Loucy (cell line): ENCODE measurements at regions not wholly inside any gene's neighbourhood (a gene's known extent, or its start where the extent isn't known, plus 50 kb on each side); places are given as distances from the start of the nearest gene placed in this dataset.
"Not testable (repeated sequence)": the region's sequence is repeated elsewhere in the genome, so short reads cannot be mapped to it uniquely, and the experiment has no call there.

Experiments
- CTCF ChIP-seq: fragments of 200-600 bp; sonication (generic); conservative IDR thresholded peaks from 2 replicates; pipeline ENCODE4 v1.5.1; 2014; ENCODE audit warnings: mild to moderate bottlenecking, antibody characterized with exemption, low read length
- EZH2phosphoT487 ChIP-seq: fragments of 200-600 bp; IDR thresholded peaks from 2 replicates; pipeline ENCODE4 v1.6.1; 2018; ENCODE audit warnings: antibody characterized with exemption, mild to moderate bottlenecking, moderate library complexity, borderline replicate concordance

GRCh38 chr17:15832921-15833480 lies 100.9 kb downstream of the TBC1D26 start:
- TF ChIP-seq CTCF, EZH2phosphoT487: not testable (repeated sequence)
